Heart right ventricle (tissue), 16 donors: ENCODE measurements at regions not wholly inside any gene's neighbourhood (a gene's known extent, or its start where the extent isn't known, plus 50 kb on each side); places are given as distances from the start of the nearest gene placed in this dataset.

ENCODE experiments used
- ATAC-seq, 8 donors: fragments of 200-7000 bp; cut with Tn5 transposase; one replicate each; pipeline ENCODE4 v1.9.1; 2020; ENCODE audit warnings: mild to moderate bottlenecking in 8 of 8, moderate library complexity in 8 of 8, moderate number of reproducible peaks in 1 of 8
- DNase-seq, 2 donors: peaks; one replicate each; pipeline ENCODE4 v3.0.0-alpha.2; 2020
- H3K27ac ChIP-seq, 10 donors: fragments of 200-600 bp; sonication (generic) in 2 of 10; one replicate each; pipeline versions ENCODE4 v1.5.0 to v1.8.0; 2020 to 2022; ENCODE audit warnings: mild to moderate bottlenecking in 3 of 10
- H3K27me3 ChIP-seq, 7 donors: fragments of 200-600 bp; one replicate each; pipeline ENCODE4 v1.8.0; 2021 to 2022; ENCODE audit warnings: mild to moderate bottlenecking in 2 of 7
- H3K36me3 ChIP-seq, 9 donors: fragments of 200-600 bp; sonication (generic) in 1 of 9; one replicate each; pipeline versions ENCODE4 v1.5.0 to v1.8.0; 2020 to 2022; ENCODE audit warnings: mild to moderate bottlenecking in 2 of 9
- H3K4me1 ChIP-seq, 9 donors: fragments of 200-600 bp; sonication (generic) in 1 of 9; one replicate each; pipeline versions ENCODE4 v1.5.0 to v1.8.0; 2020 to 2022; ENCODE audit warnings: mild to moderate bottlenecking in 4 of 9
- H3K4me3 ChIP-seq, 10 donors: fragments of 200-600 bp; sonication (generic) in 2 of 10; one replicate each; pipeline versions ENCODE4 v1.5.0 to v1.8.0; 2020 to 2022; ENCODE audit warnings: mild to moderate bottlenecking in 7 of 10, moderate library complexity in 2 of 10
- H3K9me3 ChIP-seq, 11 donors: fragments of 200-600 bp in 10 of 11; sonication (generic) in 2 of 11; one replicate each; pipeline versions ENCODE4 v1.5.0 to v1.8.0; 2013 to 2022; ENCODE audit warnings: mild to moderate bottlenecking in 2 of 11, control low read depth in 1 of 11, moderate library complexity in 1 of 11
- WGBS, 2 donors: extraction: QIAGEN DNeasy Blood & Tissue Kit; methylation state at CpG; one replicate each; pipeline ENCODE4 v1.1.7; 2013; ENCODE audit warnings: inconsistent platforms in 1 of 2; 5-methylcytosine and 5-hydroxymethylcytosine counted together
- intact Hi-C, 10 donors: fragments of 100-400 bp; cut with DNase I; formaldehyde crosslinking; loops; one replicate each; pipeline versions ENCODE4 v1.11.1 to v1.14.2; 2022
- TF ChIP-seq, protein P1 (sequence below), 9 donors: fragments of 200-600 bp; sonication (generic) in 2 of 9; IDR thresholded peaks; one replicate each; pipeline versions ENCODE4 v1.5.0 to v1.8.0; 2021 to 2022; ENCODE audit warnings: antibody characterized with exemption in 9 of 9, mild to moderate bottlenecking in 5 of 9, moderate library complexity in 1 of 9
- donor health status: Arrhythmogenic right ventricular cardiomyopathy.
- donor health status: ischemic (EF 13 %, LVEDD 7.1; RV severe dilation, severe dysfunction).
- donor health status: healthy with polysubstance abuse.
- donor health status: DM: no; HTN: yes; CAD: no.
- donor health status: DM: no; HTN: no; CAD: no.
- donor health status: ischemic (EF 25% LVEDD 6.9; RV normal size, moderate dysfunction).
- donor health status: ischemic (EF 25% LVEDD 5.7; RV mildly dilated, moderate dysfunction).
- donor health status: healthy.
- donor health status: DM: yes; HTN: yes; CAD: no.
- donor health status: Ischemic cardiomyopathy.
- donor health status: ischemic (EF 35%, LVEDD 5.7; RV mildly dilated, moderate dysfunction).
- donor health status: nonischemic (EF 11% LVEDD 7.7; RV severe dilation, severe dysfunction).
- donor health status: DM: yes; HTN: yes; CAD: no.
- donor health status: PGD.
- donor health status: ischemic (EF 29% LVEDD 5.4; RV normal size, mild dysfunction).
- donor health status: nonischemic (EF 23%, LVEDD 6.1; RV moderate dilation, normal function).

DNA sequence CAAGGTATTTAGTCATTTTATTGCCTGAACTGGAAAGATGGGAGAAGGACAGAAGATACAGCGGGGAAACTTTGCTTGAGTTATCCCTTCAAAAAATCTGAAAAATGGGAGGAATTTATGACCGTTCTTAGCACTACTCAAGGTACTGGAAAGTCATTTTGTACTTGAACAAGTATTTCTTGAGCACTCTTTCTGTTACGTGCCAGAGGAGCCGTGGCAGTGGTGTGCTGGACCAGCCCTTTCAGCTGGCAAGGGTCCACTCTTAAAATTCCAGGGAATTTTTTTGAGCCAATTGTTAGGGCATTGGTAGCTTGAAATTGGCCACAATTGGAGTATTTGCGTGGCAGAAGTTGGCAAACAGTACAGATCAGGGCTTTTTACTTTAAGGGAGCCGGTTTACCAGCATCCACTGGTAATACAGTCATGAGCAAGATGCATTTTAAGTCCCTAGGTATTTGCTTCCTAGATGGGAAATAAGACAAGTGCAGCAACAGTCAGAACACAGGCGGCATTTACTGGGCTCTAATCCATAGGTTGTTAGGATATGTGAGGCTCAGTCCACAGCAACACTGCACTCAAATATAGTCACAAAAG is 145.9 kb upstream of the ST8SIA2 start:
- no peak overlapping the region for H3K27ac ChIP-seq
- H3K9me3 ChIP-seq: peaks cover 0 to 2% (median 0%) of the 10 kb centered on the region in 11 donors
- H3K36me3 ChIP-seq: no peaks in the 10 kb centered on the region
- H3K4me1 ChIP-seq: no peaks in the 10 kb centered on the region
- no peak for DNase-seq
- H3K4me3 ChIP-seq: no peak overlapping the region
- H3K27me3 ChIP-seq: peaks cover 0 to 4% (median 0%) of the 10 kb centered on the region in 7 donors
- ATAC-seq: no peak
- TF ChIP-seq, protein P1, sequence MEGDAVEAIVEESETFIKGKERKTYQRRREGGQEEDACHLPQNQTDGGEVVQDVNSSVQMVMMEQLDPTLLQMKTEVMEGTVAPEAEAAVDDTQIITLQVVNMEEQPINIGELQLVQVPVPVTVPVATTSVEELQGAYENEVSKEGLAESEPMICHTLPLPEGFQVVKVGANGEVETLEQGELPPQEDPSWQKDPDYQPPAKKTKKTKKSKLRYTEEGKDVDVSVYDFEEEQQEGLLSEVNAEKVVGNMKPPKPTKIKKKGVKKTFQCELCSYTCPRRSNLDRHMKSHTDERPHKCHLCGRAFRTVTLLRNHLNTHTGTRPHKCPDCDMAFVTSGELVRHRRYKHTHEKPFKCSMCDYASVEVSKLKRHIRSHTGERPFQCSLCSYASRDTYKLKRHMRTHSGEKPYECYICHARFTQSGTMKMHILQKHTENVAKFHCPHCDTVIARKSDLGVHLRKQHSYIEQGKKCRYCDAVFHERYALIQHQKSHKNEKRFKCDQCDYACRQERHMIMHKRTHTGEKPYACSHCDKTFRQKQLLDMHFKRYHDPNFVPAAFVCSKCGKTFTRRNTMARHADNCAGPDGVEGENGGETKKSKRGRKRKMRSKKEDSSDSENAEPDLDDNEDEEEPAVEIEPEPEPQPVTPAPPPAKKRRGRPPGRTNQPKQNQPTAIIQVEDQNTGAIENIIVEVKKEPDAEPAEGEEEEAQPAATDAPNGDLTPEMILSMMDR (IDR thresholded peaks at IDR 0.05): no peak
- WGBS, 2 donors: 80 to 83% methylated on average over 7 of the region's 7 CpGs
- intact Hi-C loops: no loop called here

DNA sequence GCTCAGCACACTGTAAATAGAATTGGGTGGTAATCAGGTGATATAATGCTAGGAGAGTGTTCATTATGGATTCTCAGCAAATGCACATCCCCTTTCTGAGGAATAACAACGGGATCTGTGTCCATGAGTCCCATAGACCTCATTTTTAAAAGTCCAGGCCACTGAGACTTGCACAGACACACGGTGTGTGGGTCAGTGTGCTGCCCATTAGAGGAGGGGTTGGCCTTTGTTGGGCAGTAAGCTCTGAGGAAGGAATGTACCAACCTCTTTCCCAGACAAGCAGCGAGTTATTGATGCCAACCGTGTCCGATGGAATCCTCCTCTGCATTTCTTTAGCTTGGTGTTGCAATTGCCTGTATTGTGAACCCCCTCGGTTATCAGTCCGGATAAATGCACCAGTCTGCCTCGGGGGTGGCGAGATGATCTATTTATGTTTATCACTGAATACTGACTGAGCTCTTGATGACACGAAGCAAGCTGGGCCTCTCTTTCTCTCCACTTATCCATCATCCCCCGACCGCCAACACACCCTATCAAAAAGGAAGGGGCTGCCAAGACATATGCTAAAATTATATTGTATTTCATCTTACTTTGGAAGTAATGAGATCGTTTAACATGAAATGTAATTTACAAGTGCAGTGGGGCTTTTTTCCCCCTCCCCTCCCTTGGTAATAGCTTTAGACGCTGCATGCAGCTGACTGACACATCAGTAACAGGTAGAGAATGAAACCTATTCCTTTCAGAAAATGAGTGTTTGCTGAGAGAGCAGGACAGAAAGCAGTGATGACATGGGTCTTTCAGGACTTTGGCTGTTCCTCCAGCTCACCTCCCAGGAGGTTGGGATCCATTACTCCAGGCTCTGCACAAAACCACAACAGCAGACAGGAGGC is 126.6 kb upstream of the ST8SIA2 start:
- peaks cover 0 to 4% (median 0%) of the 10 kb centered on the region in 9 donors for H3K4me1 ChIP-seq
- DNase-seq (no peak), ATAC-seq (no peak)
- TF ChIP-seq, protein P1 (IDR thresholded peaks at IDR 0.05): no peak
- no peak overlapping the region for H3K4me3 ChIP-seq
- intact Hi-C loops: no loop called here
- H3K36me3 ChIP-seq: no peaks in the 10 kb centered on the region
- no peak overlapping the region for H3K27ac ChIP-seq
- peaks cover 0 to 5% (median 0%) of the 10 kb centered on the region in 11 donors for H3K9me3 ChIP-seq
- H3K27me3 ChIP-seq: peaks cover 0 to 10% (median 0%) of the 10 kb centered on the region in 7 donors
- 33 to 34% methylated on average over 14 of the region's 14 CpGs for WGBS, 2 donors

DNA sequence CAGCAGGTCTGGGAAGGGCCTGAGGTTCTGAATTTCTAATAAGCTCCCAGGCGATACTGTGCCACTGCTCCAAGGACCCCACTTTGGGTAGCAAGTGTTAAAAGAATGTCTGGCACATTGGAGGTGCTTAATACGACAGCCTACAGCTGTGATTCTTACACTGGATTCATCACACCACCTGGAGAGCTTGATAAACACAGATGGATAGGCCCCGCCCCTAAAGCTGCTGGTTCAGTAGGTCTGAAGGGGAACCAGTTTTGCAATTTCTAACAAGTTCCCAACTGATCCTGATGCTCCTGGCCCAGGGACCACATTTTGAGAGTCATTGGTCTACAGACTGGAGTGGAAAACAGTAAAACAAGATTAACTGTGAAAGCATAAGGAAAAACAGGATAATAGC is 124.8 kb upstream of the ST8SIA2 start:
- ATAC-seq: no peak
- intact Hi-C loops: no loop called here
- WGBS, 2 donors: 67 to 69% methylated on average over 3 of the region's 3 CpGs

DNA sequence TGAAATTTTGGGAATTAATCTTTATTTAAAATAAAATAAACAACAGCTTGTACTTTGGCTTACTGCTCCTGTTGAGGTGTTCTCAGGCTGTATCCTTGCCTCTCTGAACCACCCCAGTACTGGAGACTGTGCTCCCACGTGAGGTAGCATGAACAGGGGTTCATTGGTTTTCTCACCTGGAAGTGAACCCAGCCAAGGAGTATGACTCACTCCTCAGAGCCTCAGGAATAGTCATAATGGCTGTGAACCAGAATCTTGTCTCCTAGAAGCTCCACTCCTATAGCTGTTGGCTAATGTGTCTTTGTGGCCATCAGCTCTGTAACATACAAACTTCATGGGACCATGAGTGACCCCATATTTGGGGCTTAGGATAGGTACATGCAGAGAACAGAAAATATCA is 122.5 kb upstream of the ST8SIA2 start:
- Histone ChIP-seq H3K27ac (no peak overlapping the region), H3K9me3 (no peaks in the 10 kb centered on the region), H3K36me3 (no peaks in the 10 kb centered on the region), H3K4me1 (peaks cover 0 to 4% (median 0%) of the 10 kb centered on the region in 9 donors), H3K4me3 (no peak overlapping the region), H3K27me3 (peaks cover 0 to 8% (median 0%) of the 10 kb centered on the region in 7 donors)
- TF ChIP-seq, protein P1 (IDR thresholded peaks at IDR 0.05): no peak
- ATAC-seq (no peak), DNase-seq (no peak)
- intact Hi-C loops: loop anchor here in 5 of 10 donors (10.0 kb wide), 4 partner anchors 56 to 444 kb away; no protein-coding TSS in a partner anchor
- WGBS, 2 donors: 71 to 74% methylated on average over 1 of the region's 1 CpG

More for the DNA sequence above, 124.8 kb upstream of the ST8SIA2 start:
- Histone ChIP-seq H3K4me3 (no peak overlapping the region), H3K36me3 (no peaks in the 10 kb centered on the region), H3K9me3 (no peaks in the 10 kb centered on the region), H3K27me3 (peaks cover 0 to 10% (median 0%) of the 10 kb centered on the region in 7 donors), H3K27ac (no peak overlapping the region), H3K4me1 (peaks cover 0 to 4% (median 0%) of the 10 kb centered on the region in 9 donors)
- TF ChIP-seq, protein P1 (IDR thresholded peaks at IDR 0.05): no peak
- no peak for DNase-seq
